ENCODE measurements at regions not wholly inside any gene's neighbourhood (a gene's known extent, or its start where the extent isn't known, plus 50 kb on each side); places are given as distances from the start of the nearest gene placed in this dataset.

GRCh38 chr15:52844823-52845222 is 54.7 kb upstream of the ONECUT1 start:
- no peaks in the 10 kb centered on the region for H3K36me3 ChIP-seq (ENCODE audit: insufficient read depth, low read length)
- no peaks in the 10 kb centered on the region for H4K20me1 ChIP-seq (ENCODE audit: insufficient read depth, low read length)
- no peak overlapping the region for H3K9ac ChIP-seq (ENCODE audit: low read length)
- TF ChIP-seq EZH2 (IDR thresholded peaks at IDR 0.05; ENCODE audit: borderline replicate concordance, low read length) (no peak), CTCF (IDR thresholded peaks at IDR 0.05; ENCODE audit: low read length) (no peak)
- no peak overlapping the region for H3K4me2 ChIP-seq (ENCODE audit: low read length)
- no peak overlapping the region for H3K4me3 ChIP-seq (ENCODE audit: low read depth, low read length, poor library complexity, severe bottlenecking)
- no peaks in the 10 kb centered on the region for H3F3A ChIP-seq (ENCODE audit: insufficient read depth, low read length)
- no peaks in the 10 kb centered on the region for H3K9me2 ChIP-seq (ENCODE audit: low read depth, low read length)
- no peaks in the 10 kb centered on the region for H3K4me1 ChIP-seq (ENCODE audit: insufficient read depth, low read length, severe bottlenecking)
- H3K27ac ChIP-seq (ENCODE audit: low read depth, low read length, poor library complexity, severe bottlenecking), result no peak overlapping the region
- no peaks in the 10 kb centered on the region for H3K79me2 ChIP-seq (ENCODE audit: insufficient read depth, low read length)
- H2AFZ ChIP-seq (ENCODE audit: low read length), result no peak overlapping the region
- H3K27me3 ChIP-seq (ENCODE audit: insufficient read depth, low read length), result no peaks in the 10 kb centered on the region
- no peaks in the 10 kb centered on the region for H3K9me3 ChIP-seq (ENCODE audit: low read length)

Data from OCI-LY1 (cell line).